ENCODE measurements at regions not wholly inside any gene's neighbourhood (a gene's known extent, or its start where the extent isn't known, plus 50 kb on each side); places are given as distances from the start of the nearest gene placed in this dataset.
"Not testable (repeated sequence)": the region's sequence is repeated elsewhere in the genome, so short reads cannot be mapped to it uniquely, and the experiment has no call there.

DNA sequence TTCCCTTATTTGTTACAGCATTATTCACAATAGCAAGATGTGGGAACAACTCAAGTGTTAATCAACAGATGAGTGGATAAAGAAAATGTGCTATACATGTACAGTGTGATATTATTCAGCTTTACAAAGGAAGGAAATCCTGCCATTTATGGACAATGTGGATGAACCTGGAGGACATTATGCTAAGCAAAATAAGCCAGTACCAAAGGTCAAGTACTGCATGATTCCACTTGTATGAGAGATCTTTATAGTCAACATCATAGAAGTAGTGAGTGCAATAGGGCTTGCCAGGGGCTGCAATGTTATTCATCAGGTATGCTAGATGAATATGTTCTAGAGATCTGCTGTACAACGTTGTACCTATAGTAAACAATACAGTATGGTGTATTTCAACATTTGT lies 138.5 kb upstream of the AGR3 start:
- no peak for DNase-seq

DNA sequence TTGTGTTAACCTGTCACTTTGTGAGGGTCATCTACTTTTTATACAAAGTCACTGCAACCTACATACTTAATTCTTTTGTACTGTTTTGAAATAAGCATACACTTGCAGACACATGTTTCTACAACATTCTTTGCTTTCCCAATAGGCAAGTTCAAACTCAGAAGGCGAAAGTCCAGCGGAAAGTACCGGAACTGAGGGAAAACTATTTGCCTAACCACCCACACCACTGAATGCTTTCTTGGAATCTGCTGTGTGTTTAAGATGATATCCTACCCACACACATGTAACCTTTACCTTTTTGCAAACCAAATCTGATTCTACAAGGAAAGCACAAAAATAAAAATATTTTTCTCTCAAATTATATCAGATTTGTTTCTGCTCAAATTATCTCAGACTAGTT lies 139.4 kb upstream of the AGR3 start:
- DNase-seq, result no peak

DNA sequence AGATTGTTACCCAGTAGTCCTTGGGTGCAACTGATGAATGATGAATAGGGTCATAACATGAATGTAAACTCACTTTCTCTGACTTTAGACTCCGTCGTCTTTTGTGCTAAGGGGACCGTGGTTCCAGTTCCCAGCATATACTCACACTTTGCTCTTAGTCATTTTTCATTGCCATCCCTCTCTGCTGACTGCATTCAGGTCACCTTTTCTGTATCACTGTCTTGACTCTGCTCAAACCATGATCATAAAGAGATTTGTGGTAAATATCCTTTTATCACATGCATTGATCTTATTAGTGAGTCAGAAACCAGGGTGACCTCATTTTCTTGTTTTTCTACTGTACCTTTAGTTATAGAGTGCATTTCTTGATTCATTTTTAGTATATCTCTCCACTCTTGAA lies 141.1 kb upstream of the AGR3 start:
- DNase-seq, result peak; percentile 25

GRCh38 chr7:17026269-17026668 lies 144.5 kb upstream of the AGR3 start:
- no peak for DNase-seq

GRCh38 chr7:17027143-17027788 lies 145.5 kb upstream of the AGR3 start:
- no peak for DNase-seq

GRCh38 chr7:17027789-17028152 lies 146.0 kb upstream of the AGR3 start:
- DNase-seq, result no peak

DNA sequence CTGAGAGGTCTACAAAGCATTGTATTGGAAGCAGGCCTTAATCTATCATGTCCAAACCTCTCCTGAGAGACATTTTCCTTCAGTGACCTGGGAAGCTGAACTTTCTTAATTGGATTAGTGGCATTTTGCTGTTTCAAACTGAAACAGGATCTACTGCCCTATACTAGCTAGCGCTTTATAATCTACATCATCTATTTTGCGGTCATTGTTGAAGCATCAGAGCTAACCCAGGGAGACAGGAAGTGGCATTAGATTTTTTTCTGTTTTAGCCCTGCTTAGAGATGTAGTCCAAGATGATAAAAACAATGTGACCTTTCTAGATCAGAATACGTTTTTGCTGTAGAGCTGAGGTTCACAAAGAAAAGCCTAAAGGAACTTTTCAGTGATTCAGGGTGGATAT lies 147.4 kb upstream of the AGR3 start:
- no peak for DNase-seq

DNA sequence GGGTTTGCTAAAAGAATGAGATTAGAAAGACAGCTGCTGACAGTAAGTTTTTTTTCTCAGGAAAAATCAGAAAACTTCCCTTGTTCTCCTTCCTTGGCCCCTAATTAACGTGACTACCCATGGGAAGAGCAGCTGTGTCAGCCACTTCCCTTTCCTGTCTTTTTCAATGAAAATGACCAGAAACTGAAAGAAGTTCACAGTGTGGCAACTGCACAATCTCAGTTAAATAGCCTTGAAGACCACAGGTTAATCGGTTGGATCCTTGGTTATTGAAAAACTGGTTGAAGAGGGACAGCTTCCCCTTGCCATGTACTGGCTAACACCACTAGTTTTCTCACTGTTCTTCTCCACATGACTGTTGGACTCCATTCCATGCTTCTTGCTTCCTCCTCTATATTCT lies 148.8 kb upstream of the AGR3 start:
- no peak for DNase-seq

- no peak for DNase-seq
These were observed 150.2 kb upstream of the AGR3 start for GRCh38 chr7:17031906-17032551.

- no peak for DNase-seq
These were observed 151.5 kb upstream of the AGR3 start for GRCh38 chr7:17033245-17033644.

DNA sequence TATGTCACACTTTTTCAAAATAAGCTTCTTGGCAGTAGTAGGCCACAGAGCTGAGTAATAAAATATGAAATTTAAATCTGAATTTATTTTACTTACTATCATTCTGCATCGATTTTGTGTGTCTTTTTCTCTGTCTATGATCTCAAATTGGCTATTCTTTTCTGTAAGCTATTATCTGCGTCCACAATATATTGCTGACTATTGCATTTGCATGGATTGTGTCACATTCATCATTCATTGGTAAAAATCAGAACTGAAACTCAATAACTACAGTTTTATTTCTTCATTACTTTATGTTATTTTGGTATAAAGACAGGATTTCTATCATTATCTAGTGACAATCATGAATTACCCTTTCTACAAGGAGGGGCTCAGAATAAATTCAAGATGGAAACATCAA lies 154.8 kb upstream of the AGR3 start:
- DNase-seq, result no peak

DNA sequence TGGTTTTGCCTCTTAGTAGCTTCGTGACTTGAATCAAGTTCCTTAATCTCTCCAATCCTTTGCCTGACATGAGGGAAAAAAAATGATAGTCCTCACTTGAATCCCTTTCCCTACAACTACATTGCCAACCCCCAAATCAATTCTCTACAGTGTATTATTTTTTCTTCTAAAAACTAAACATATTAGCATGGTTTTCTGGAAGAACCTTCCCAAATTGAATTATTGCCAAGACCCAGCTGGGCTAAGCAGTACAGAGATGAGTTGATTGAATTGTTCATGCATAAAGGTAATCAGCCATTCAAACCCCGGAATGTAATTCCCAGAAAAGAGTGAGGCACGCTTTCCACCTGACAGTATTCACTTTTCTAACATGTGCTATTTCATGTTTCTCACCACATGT lies 155.6 kb upstream of the AGR3 start:
- DNase-seq, result no peak

DNA sequence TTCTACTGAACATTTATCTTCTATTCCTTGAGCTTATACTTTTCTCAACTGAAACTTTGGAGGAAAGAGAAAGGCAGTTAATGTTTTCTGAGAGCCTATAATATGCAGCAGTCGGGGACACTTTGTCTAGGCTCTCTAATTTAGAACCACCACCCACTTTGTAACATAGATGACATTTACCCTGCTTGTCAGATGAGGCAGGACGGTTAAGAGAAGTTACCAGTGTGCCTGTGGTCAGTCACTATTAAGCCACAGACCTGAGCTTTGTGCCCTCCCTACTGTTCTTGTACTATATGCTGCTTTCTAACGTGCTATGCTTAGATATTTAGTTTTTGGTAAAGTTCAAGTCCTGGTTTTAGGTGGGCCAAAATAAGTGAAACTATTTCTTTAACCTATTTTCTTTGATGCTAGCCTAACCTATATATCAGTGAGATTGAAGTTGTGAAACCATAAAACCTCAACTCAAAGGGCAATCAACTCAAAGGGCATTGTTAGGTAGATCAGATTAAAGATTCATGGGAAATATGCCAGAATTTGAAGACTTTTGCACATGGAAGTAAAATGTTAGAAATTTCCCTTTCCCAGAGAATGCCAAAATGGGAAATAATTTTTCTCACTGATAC lies 156.5 kb upstream of the AGR3 start:
- DNase-seq, result no peak

- no peak for DNase-seq
These were observed 157.0 kb upstream of the AGR3 start for GRCh38 chr7:17038783-17039170.

- DNase-seq, result no peak
These were observed 157.6 kb upstream of the AGR3 start for GRCh38 chr7:17039372-17039771.

- DNase-seq, result no peak
These were observed 158.9 kb upstream of the AGR3 start for GRCh38 chr7:17040716-17041115.

DNA sequence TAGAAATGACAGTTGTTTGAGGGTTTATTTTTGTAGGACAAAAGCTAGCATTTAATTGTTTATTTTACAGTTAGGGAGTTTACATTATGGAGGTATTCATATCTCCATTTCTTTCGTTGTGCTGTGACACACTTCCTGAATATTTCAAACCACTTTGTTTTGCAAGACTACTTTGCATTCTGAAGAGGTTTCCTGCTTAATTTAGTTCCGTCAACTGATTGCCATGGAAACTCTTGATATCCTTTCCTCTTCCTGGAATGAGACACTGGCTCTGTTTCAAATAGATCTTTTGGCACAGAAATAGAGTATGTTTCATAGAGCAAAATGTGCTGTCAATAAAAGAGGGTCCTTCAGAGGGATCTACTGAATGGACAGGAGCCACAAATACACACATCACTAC lies 159.5 kb upstream of the AGR3 start:
- no peak for DNase-seq

GRCh38 chr7:17042211-17042610 lies 160.4 kb upstream of the AGR3 start:
- no peak for DNase-seq

DNA sequence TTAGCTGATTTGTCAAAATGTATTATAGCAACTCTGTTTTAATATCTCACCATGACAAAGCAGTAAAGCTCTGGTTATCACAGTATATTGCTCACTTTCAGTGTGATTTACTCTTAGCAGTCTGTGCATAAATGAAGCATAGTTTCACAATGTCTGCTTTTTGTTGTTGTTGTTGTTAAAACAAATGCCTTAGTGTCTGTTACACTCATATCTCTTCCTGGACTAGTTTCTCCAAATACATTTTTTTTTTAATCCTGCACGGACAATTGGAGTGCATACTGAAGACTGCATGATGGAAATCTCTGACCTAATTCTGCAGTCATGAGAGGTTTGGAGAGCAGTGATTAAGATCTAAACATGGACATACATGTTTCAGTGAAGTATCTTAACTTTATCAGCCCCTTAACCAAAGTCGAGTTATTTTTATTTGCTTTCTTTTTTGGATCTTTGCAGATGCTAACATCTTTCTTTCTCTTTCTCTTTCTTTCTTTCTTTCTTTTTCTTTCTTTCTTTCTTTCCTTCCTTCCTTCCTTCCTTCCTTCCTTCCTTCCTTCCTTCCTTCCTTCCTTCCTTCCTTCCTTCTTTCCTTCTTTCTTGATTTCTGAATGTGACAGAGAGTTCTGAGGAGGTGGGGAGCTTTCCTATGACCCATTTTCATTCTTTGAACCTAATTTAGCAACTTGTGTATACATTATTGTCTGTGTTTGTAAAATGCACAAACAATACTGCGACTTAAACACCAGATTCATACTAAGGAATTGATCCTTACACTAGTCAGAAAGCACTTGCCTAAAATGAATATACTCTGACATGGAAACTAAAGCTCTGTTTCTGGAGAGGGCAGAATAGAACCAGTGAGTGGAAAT lies 161.5 kb upstream of the AGR3 start:
- no peak for DNase-seq

DNA sequence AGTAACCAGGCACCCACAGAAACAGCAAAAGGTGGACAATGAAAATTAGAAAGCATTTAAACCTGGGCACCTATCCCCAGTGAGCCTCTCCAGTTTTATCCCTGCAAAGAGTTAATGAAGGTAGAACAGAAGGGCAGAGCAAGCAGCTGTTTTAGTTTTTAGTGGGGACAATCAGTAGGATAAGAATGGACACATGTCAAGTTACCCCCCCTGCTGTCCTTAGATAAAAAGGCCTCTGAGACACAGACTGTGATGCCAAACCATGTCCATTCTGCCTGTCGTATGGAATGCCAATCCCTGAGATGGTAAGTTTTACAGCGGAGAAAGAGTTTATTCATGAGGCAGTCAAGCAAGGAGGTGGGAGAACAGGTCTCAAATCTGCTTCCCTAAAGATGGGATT lies 162.6 kb upstream of the AGR3 start:
- no peak for DNase-seq

- no peak for DNase-seq
These were observed 163.1 kb upstream of the AGR3 start for GRCh38 chr7:17044861-17045260.

DNA sequence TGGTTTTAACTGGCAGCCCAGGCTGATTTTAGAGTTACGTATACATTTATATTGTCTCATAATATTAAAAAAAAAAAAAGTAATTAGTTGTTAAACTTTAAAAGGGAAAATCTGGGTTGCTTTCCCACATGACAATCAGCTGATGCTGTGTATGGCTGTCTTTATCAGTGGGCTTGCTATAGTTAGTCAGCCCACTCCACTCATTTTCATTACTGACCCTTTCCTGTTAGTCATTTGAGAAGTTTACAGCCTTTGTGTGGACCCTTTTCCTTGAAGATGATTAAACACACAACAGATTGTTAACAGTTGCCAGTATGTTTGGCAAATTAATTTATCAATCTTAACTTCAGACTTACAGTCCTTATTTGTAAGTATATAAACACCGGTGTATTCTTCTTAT lies 164.5 kb upstream of the AGR3 start:
- no peak for DNase-seq

- DNase-seq, result no peak
These were observed 164.9 kb upstream of the AGR3 start for GRCh38 chr7:17046666-17047065.

GRCh38 chr7:17053164-17053563 lies 171.4 kb upstream of the AGR3 start:
- not testable (repeated sequence) for DNase-seq
